ENCODE measurements at regions not wholly inside any gene's neighbourhood (a gene's known extent, or its start where the extent isn't known, plus 50 kb on each side); places are given as distances from the start of the nearest gene placed in this dataset.

- TF ChIP-seq CTCF (IDR thresholded peaks at IDR 0.05) = peak; percentile 66
- Histone ChIP-seq H3K9me3 (no peaks in the 10 kb centered on the region), H3K36me3 (no peaks in the 10 kb centered on the region), H3K27ac (no peak overlapping the region), H3K4me1 (ENCODE audit: control insufficient read depth in 1 of 2, insufficient read depth in 1 of 2, low read depth in 1 of 2, low read length in 1 of 2) (peaks cover 3% of the 10 kb centered on the region in 2 experiments), H3K27me3 (no peaks in the 10 kb centered on the region), H3K4me3 (ENCODE audit: low read depth in 1 of 2, low read length in 1 of 2) (no peak overlapping the region)
Measured at GRCh38 chr6:156564127-156564806, 212.9 kb upstream of the ARID1B start.

- Histone ChIP-seq H3K27ac (no peak overlapping the region), H3K9me3 (no peaks in the 10 kb centered on the region), H3K4me1 (ENCODE audit: control insufficient read depth in 1 of 2, insufficient read depth in 1 of 2, low read depth in 1 of 2, low read length in 1 of 2) (peaks cover 3% of the 10 kb centered on the region in 2 experiments), H3K36me3 (no peaks in the 10 kb centered on the region), H3K27me3 (no peaks in the 10 kb centered on the region), H3K4me3 (ENCODE audit: low read depth in 1 of 2, low read length in 1 of 2) (no peak overlapping the region)
- no peak for TF ChIP-seq CTCF (IDR thresholded peaks at IDR 0.05)
Measured at GRCh38 chr6:156563714-156564113, 213.5 kb upstream of the ARID1B start.

DNA sequence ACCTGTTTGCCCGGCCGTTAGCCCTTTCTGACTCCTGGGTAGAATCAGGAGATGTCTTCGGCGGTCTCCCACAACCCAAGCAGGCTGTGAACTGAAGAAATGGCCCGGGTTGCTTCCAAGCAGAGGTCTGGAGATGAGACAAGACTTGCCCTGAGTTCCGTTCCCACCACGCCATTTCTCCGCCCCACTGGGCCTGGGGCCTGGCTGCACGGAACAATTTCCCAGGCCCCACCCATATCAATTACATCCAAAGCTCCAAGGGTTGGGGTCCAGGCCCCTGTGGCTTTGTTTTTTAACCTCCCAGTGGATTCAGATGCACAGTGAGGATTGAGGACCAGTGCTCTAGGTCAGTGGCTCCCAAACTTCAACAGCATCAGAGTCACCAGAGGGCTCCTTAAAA, 214.5 kb upstream of the ARID1B start:
- no peak overlapping the region for H3K27ac ChIP-seq
- no peaks in the 10 kb centered on the region for H3K27me3 ChIP-seq
- H3K4me3 ChIP-seq (ENCODE audit: low read depth in 1 of 2, low read length in 1 of 2) = no peak overlapping the region
- TF ChIP-seq CTCF (IDR thresholded peaks at IDR 0.05) = no peak
- no peaks in the 10 kb centered on the region for H3K9me3 ChIP-seq
- no peaks in the 10 kb centered on the region for H3K36me3 ChIP-seq
- peaks cover 3 to 4% of the 10 kb centered on the region in 2 experiments for H3K4me1 ChIP-seq (ENCODE audit: control insufficient read depth in 1 of 2, insufficient read depth in 1 of 2, low read depth in 1 of 2, low read length in 1 of 2)

- no peaks in the 10 kb centered on the region for H3K9me3 ChIP-seq
- no peak overlapping the region for H3K27ac ChIP-seq
- peaks cover 3 to 6% of the 10 kb centered on the region in 2 experiments for H3K4me1 ChIP-seq (ENCODE audit: control insufficient read depth in 1 of 2, insufficient read depth in 1 of 2, low read depth in 1 of 2, low read length in 1 of 2)
- H3K27me3 ChIP-seq = no peaks in the 10 kb centered on the region
- TF ChIP-seq CTCF (IDR thresholded peaks at IDR 0.05) = no peak
- H3K36me3 ChIP-seq = no peaks in the 10 kb centered on the region
- H3K4me3 ChIP-seq (ENCODE audit: low read depth in 1 of 2, low read length in 1 of 2) = no peak overlapping the region
Measured at GRCh38 chr6:156562019-156562418, 215.2 kb upstream of the ARID1B start.

GRCh38 chr6:156560476-156560875, 216.7 kb upstream of the ARID1B start:
- no peaks in the 10 kb centered on the region for H3K36me3 ChIP-seq
- TF ChIP-seq CTCF (IDR thresholded peaks at IDR 0.05) = no peak

More at GRCh38 chr6:156560476-156560875, 216.7 kb upstream of the ARID1B start:
- Histone ChIP-seq H3K4me1 (ENCODE audit: control insufficient read depth in 1 of 2, insufficient read depth in 1 of 2, low read depth in 1 of 2, low read length in 1 of 2) (peaks cover 3 to 6% of the 10 kb centered on the region in 2 experiments), H3K27me3 (no peaks in the 10 kb centered on the region), H3K4me3 (ENCODE audit: low read depth in 1 of 2, low read length in 1 of 2) (no peak overlapping the region), H3K9me3 (no peaks in the 10 kb centered on the region), H3K27ac (no peak overlapping the region)
